MM.1S (cell line): ENCODE measurements at regions not wholly inside any gene's neighbourhood (a gene's known extent, or its start where the extent isn't known, plus 50 kb on each side); places are given as distances from the start of the nearest gene placed in this dataset.

ENCODE experiments used
- DNase-seq: peaks from one replicate; pipeline ENCODE4 v3.0.0-alpha.2; 2015
- H2AFZ ChIP-seq: fragments of 300-600 bp; sonication (generic); 2 replicates; pipeline ENCODE4 v1.6.0; 2016; ENCODE audit warnings: antibody characterized with exemption, low read length
- H3F3A ChIP-seq: fragments of 300-600 bp; sonication (generic); 2 replicates; pipeline ENCODE4 v1.6.1; 2016; ENCODE audit warnings: mild to moderate bottlenecking, antibody characterized with exemption, low read length, moderate library complexity, mixed read lengths; ENCODE audit not compliant: insufficient read depth
- H3K27ac ChIP-seq: fragments of 300-600 bp; sonication (generic); 2 replicates; pipeline ENCODE4 v1.5.1; 2016; ENCODE audit warnings: mild to moderate bottlenecking, low read length
- H3K27me3 ChIP-seq: fragments of 300-600 bp; sonication (generic); replicated peaks from 2 replicates; pipeline ENCODE4 v1.6.0; 2016; ENCODE audit warnings: low read length; ENCODE audit not compliant: insufficient read depth
- H3K36me3 ChIP-seq: fragments of 300-600 bp; sonication (generic); replicated peaks from 2 replicates; pipeline ENCODE4 v1.6.1; 2016; ENCODE audit warnings: mild to moderate bottlenecking, low read length, mixed read lengths; ENCODE audit not compliant: insufficient read depth
- H3K4me1 ChIP-seq: fragments of 300-600 bp; sonication (generic); 2 replicates; pipeline ENCODE4 v1.6.1; 2016; ENCODE audit warnings: low read length, mixed read lengths
- H3K4me2 ChIP-seq: fragments of 300-600 bp; sonication (generic); 2 replicates; pipeline ENCODE4 v1.6.0; 2016; ENCODE audit warnings: low read depth, low read length
- H3K4me3 ChIP-seq: fragments of 300-600 bp; sonication (generic); 2 replicates; pipeline ENCODE4 v1.5.1; 2016; ENCODE audit warnings: low read length, mixed read lengths
- H3K79me2 ChIP-seq: fragments of 300-600 bp; sonication (generic); 2 replicates; pipeline ENCODE4 v1.6.1; 2016; ENCODE audit warnings: mixed run types, low read length, mixed read lengths
- H3K9ac ChIP-seq: fragments of 300-600 bp; sonication (generic); 2 replicates; pipeline ENCODE4 v1.6.1; 2016; ENCODE audit warnings: low read length, mixed read lengths
- H3K9me2 ChIP-seq: fragments of 300-600 bp; sonication (generic); replicated peaks from 2 replicates; pipeline ENCODE4 v1.6.1; 2016; ENCODE audit warnings: mild to moderate bottlenecking, low read length, mixed read lengths; ENCODE audit not compliant: insufficient read depth
- H3K9me3 ChIP-seq: fragments of 300-600 bp; sonication (generic); replicated peaks from 2 replicates; pipeline ENCODE4 v1.6.1; 2016; ENCODE audit warnings: mild to moderate bottlenecking, low read length, mixed read lengths; ENCODE audit not compliant: insufficient read depth
- H4K20me1 ChIP-seq: fragments of 300-600 bp; sonication (generic); 2 replicates; pipeline ENCODE4 v1.6.1; 2016; ENCODE audit warnings: mild to moderate bottlenecking, low read length, moderate library complexity, mixed read lengths; ENCODE audit not compliant: insufficient read depth
- CTCF ChIP-seq: fragments of 300-600 bp; sonication (generic); IDR thresholded peaks from 2 replicates; pipeline ENCODE4 v1.5.1; 2016; ENCODE audit warnings: antibody characterized with exemption, low read length, mixed read lengths
- EZH2 ChIP-seq: fragments of 300-600 bp; sonication (generic); optimal IDR thresholded peaks from 2 replicates; pipeline ENCODE3; 2017; ENCODE audit warnings: low read depth, mild to moderate bottlenecking, antibody characterized with exemption, low read length, mixed read lengths
- EZH2phosphoT487 ChIP-seq: fragments of 300-600 bp; sonication (generic); IDR thresholded peaks from 2 replicates; pipeline ENCODE4 v1.6.1; 2018; ENCODE audit warnings: antibody characterized with exemption, low read length

- no peaks in the 10 kb centered on the region for H3K79me2 ChIP-seq
Observed at GRCh38 chr21:16005996-16006395, 276.2 kb downstream of the USP25 start.

GRCh38 chr21:16007943-16008342 is 278.2 kb downstream of the USP25 start:
- no peaks in the 10 kb centered on the region for H3K9me3 ChIP-seq
- no peaks in the 10 kb centered on the region for H3K9me2 ChIP-seq
- no peak overlapping the region for H2AFZ ChIP-seq
- H3K36me3 ChIP-seq: no peaks in the 10 kb centered on the region
- H3K4me3 ChIP-seq: no peak overlapping the region
- no peaks in the 10 kb centered on the region for H3K27me3 ChIP-seq
- H3K9ac ChIP-seq: no peak overlapping the region
- H4K20me1 ChIP-seq: no peaks in the 10 kb centered on the region
- DNase-seq: no peak
- TF ChIP-seq EZH2: no peak
- no peak for TF ChIP-seq CTCF
- TF ChIP-seq EZH2phosphoT487: no peak
- H3K79me2 ChIP-seq: no peaks in the 10 kb centered on the region
- H3K4me1 ChIP-seq: no peaks in the 10 kb centered on the region
- no peak overlapping the region for H3K27ac ChIP-seq
- H3K4me2 ChIP-seq: no peak overlapping the region
- no peaks in the 10 kb centered on the region for H3F3A ChIP-seq

More at GRCh38 chr21:16005996-16006395, 276.2 kb downstream of the USP25 start:
- no peaks in the 10 kb centered on the region for H3K27me3 ChIP-seq
- H3F3A ChIP-seq: no peaks in the 10 kb centered on the region
- H2AFZ ChIP-seq: no peak overlapping the region
- H3K4me1 ChIP-seq: no peaks in the 10 kb centered on the region
- no peaks in the 10 kb centered on the region for H3K9me3 ChIP-seq
- no peaks in the 10 kb centered on the region for H3K9me2 ChIP-seq
- DNase-seq: no peak
- H3K9ac ChIP-seq: no peak overlapping the region
- no peaks in the 10 kb centered on the region for H3K36me3 ChIP-seq
- no peaks in the 10 kb centered on the region for H4K20me1 ChIP-seq
- no peak overlapping the region for H3K27ac ChIP-seq
- TF ChIP-seq EZH2: no peak
- no peak for TF ChIP-seq CTCF
- no peak for TF ChIP-seq EZH2phosphoT487
- H3K4me3 ChIP-seq: no peak overlapping the region
- no peak overlapping the region for H3K4me2 ChIP-seq

GRCh38 chr21:16011719-16012118 is 281.9 kb downstream of the USP25 start:
- no peaks in the 10 kb centered on the region for H3K36me3 ChIP-seq
- no peaks in the 10 kb centered on the region for H4K20me1 ChIP-seq
- no peak overlapping the region for H3K4me2 ChIP-seq
- H3F3A ChIP-seq: no peaks in the 10 kb centered on the region
- H3K27ac ChIP-seq: no peak overlapping the region
- H3K27me3 ChIP-seq: no peaks in the 10 kb centered on the region
- no peak for DNase-seq
- no peak overlapping the region for H3K4me3 ChIP-seq
- H3K4me1 ChIP-seq: no peaks in the 10 kb centered on the region
- no peaks in the 10 kb centered on the region for H3K9me2 ChIP-seq
- no peaks in the 10 kb centered on the region for H3K79me2 ChIP-seq
- no peak overlapping the region for H2AFZ ChIP-seq
- no peaks in the 10 kb centered on the region for H3K9me3 ChIP-seq
- H3K9ac ChIP-seq: no peak overlapping the region
- TF ChIP-seq EZH2 (no peak), EZH2phosphoT487 (no peak), CTCF (no peak)
